Hepatocyte (in vitro differentiated cells): ENCODE measurements at regions not wholly inside any gene's neighbourhood (a gene's known extent, or its start where the extent isn't known, plus 50 kb on each side); places are given as distances from the start of the nearest gene placed in this dataset.
A peak's percentile ranks its signal among the peaks of the same experiment; 100 is the strongest.

Experiments
- DNase-seq: peaks from one replicate; pipeline ENCODE4 v3.0.0-alpha.2; 2016; ENCODE audit warnings: low spot score
- H2AFZ ChIP-seq: fragments of 200-600 bp; sonication (generic); 2 replicates; pipeline ENCODE4 v1.6.0; 2016; ENCODE audit warnings: antibody characterized with exemption, mild to moderate bottlenecking
- H3K27ac ChIP-seq: fragments of 200-600 bp; sonication (generic); 2 replicates; pipeline ENCODE4 v1.5.1; 2016; ENCODE audit warnings: mild to moderate bottlenecking
- H3K27me3 ChIP-seq: fragments of 200-600 bp; sonication (generic); 2 replicates; pipeline ENCODE4 v1.6.1; 2016
- H3K36me3 ChIP-seq: fragments of 200-600 bp; sonication (generic); replicated peaks from 2 replicates; pipeline ENCODE4 v1.5.1; 2016; ENCODE audit warnings: low read depth; ENCODE audit not compliant: insufficient read depth
- H3K4me1 ChIP-seq: fragments of 200-600 bp; sonication (generic); 2 replicates; pipeline ENCODE4 v1.5.1; 2016; ENCODE audit warnings: mild to moderate bottlenecking, moderate library complexity; ENCODE audit not compliant: insufficient read depth
- H3K4me2 ChIP-seq: fragments of 200-600 bp; sonication (generic); 2 replicates; pipeline ENCODE4 v1.6.0; 2016
- H3K4me3 ChIP-seq: fragments of 200-600 bp; sonication (generic); 2 replicates; pipeline ENCODE4 v1.5.1; 2016; ENCODE audit warnings: mild to moderate bottlenecking
- H3K79me2 ChIP-seq: fragments of 200-600 bp; sonication (generic); 2 replicates; pipeline ENCODE4 v1.6.0; 2017; ENCODE audit warnings: mild to moderate bottlenecking
- H3K9me2 ChIP-seq: fragments of 200-600 bp; sonication (generic); replicated peaks from 2 replicates; pipeline ENCODE4 v1.6.0; 2017; ENCODE audit warnings: mild to moderate bottlenecking; ENCODE audit not compliant: insufficient read depth
- H3K9me3 ChIP-seq: fragments of 200-600 bp; sonication (generic); 2 replicates; pipeline ENCODE4 v1.5.1; 2016; ENCODE audit warnings: low read depth, mild to moderate bottlenecking
- H4K20me1 ChIP-seq: fragments of 200-600 bp; sonication (generic); 2 replicates; pipeline ENCODE4 v1.6.0; 2016; ENCODE audit warnings: mild to moderate bottlenecking; ENCODE audit not compliant: insufficient read depth, poor library complexity, severe bottlenecking
- EZH2 ChIP-seq: fragments of 200-600 bp; sonication (generic); IDR thresholded peaks from 2 replicates; pipeline ENCODE4 v1.6.1; 2016; ENCODE audit warnings: antibody characterized with exemption, mild to moderate bottlenecking, borderline replicate concordance
- EZH2phosphoT487 ChIP-seq: fragments of 200-600 bp; sonication (generic); IDR thresholded peaks from one replicate; pipeline ENCODE4 v1.6.1; 2018; ENCODE audit warnings: antibody characterized with exemption, mild to moderate bottlenecking, low read depth, moderate library complexity; ENCODE audit not compliant: unreplicated experiment, severe bottlenecking
- WGBS: methylation state at CpG from one replicate; pipeline ENCODE4 v1.1.6; 2016; ENCODE audit warnings: low lambda C conversion rate; ENCODE audit errors: missing lambda C conversion rate; 5-methylcytosine and 5-hydroxymethylcytosine counted together
- TF ChIP-seq, protein P1 (sequence below): fragments of 200-600 bp; sonication (generic); IDR thresholded peaks from 2 replicates; pipeline ENCODE4 v1.5.1; 2016; ENCODE audit warnings: antibody characterized with exemption, mild to moderate bottlenecking; ENCODE audit not compliant: poor library complexity

DNA sequence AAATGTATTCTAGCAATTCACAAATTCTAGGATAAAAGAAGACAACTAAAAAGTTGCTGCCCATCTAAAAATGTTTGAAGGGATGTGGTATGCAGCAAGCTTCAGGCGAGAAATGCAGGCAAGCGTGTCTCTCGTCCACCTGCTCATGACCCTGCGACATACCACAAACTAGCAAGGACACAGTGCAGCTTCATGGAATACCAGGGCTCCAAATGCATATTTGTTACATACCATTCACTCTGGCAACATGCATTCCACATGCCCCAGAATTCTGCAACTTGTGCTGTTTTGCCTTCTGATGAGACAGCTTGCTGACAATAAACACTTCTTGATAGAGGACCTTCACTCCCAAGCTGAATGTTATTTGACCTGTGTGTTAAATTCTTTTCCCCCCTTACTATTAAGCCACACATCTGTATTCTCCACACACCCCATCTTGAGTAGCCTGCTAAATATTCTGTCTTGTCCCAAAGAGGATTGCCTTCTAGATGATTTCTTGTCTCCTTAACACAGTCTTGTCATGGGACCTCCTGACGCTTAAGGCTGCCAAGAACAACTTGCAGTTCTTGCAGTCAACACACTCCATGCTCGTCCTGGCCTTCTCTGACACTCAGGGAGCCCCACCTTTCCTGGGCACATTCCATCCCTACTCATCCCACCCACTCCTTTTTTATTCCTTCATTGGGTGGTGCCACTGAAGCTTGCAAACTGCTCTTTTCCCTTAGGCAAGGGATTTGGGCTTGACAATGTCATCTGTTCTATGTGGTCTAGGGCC lies 340.5 kb downstream of the PIK3R1 start:
- Histone ChIP-seq H3K79me2 (no peaks in the 10 kb centered on the region), H3K27me3 (no peaks in the 10 kb centered on the region), H3K4me3 (no peak overlapping the region), H4K20me1 (no peaks in the 10 kb centered on the region), H3K9me2 (no peaks in the 10 kb centered on the region), H3K36me3 (no peaks in the 10 kb centered on the region), H3K4me1 (peaks cover 6% of the 10 kb centered on the region), H2AFZ (no peak overlapping the region), H3K27ac (no peak overlapping the region), H3K4me2 (no peak overlapping the region), H3K9me3 (no peaks in the 10 kb centered on the region)
- TF ChIP-seq EZH2, result no peak
- no peak for TF ChIP-seq EZH2phosphoT487
- no peak for DNase-seq
- WGBS, result 85% methylated on average over 6 of the region's 6 CpGs

DNA sequence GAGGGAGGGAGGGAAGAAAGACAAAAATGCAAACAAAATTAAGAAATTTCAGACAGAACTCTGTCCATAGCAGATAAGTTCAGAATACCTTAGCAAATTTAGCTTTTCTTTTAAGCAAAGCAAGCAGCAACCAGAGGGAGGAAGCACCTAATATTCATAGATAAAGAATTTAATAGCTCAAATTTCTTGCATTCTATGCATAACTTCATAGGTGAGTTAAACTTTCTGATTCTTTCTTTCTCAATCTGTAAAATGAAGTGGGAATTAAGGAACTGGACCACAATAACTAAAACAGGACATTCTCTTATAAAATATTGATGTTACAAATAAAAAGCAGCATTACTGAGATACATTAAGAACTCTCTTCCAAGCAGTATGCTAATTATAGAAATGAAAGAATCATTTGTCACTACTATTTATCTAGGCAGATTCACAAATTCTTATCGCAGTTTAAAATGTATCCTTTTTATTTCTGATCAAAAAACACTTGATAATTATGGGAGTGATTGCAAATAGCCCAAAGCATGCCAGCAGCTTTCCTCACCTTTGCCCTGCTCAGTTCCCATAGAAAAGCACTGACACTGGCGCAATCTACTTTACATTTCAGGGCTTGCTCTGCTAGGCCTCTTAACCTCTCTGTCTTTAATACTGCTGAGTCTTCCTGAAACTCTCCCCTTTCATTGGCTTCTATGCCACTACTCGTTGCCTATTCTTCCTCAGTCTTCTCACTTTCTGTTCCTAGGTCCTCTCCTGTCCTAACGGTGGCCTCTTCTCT lies 341.8 kb downstream of the PIK3R1 start:
- no peak overlapping the region for H3K4me2 ChIP-seq

DNA sequence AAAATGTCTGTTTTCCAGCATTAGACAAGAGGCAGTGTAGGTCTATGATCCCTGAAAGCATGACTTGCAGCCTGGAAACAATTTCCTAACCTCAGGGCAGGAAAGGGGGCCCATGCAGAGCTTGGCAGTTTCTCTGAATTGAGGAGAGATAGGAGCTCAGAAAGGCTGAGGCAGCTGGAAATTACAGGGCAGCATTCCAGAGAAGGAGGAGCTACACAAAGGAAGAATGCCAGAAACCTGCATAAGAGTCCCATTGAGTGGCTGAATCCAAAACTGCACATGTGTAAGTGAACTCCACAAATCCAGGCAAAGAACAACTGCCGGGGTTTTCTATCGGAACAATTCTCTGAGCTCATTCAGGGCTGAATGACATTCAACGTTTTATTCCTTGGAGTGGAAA lies 346.8 kb downstream of the PIK3R1 start:
- TF ChIP-seq, protein P1, sequence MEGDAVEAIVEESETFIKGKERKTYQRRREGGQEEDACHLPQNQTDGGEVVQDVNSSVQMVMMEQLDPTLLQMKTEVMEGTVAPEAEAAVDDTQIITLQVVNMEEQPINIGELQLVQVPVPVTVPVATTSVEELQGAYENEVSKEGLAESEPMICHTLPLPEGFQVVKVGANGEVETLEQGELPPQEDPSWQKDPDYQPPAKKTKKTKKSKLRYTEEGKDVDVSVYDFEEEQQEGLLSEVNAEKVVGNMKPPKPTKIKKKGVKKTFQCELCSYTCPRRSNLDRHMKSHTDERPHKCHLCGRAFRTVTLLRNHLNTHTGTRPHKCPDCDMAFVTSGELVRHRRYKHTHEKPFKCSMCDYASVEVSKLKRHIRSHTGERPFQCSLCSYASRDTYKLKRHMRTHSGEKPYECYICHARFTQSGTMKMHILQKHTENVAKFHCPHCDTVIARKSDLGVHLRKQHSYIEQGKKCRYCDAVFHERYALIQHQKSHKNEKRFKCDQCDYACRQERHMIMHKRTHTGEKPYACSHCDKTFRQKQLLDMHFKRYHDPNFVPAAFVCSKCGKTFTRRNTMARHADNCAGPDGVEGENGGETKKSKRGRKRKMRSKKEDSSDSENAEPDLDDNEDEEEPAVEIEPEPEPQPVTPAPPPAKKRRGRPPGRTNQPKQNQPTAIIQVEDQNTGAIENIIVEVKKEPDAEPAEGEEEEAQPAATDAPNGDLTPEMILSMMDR, result peak; percentile 19
- TF ChIP-seq EZH2, result no peak
- Histone ChIP-seq H3K79me2 (no peaks in the 10 kb centered on the region), H3K9me2 (no peaks in the 10 kb centered on the region), H2AFZ (no peak overlapping the region), H3K27me3 (no peaks in the 10 kb centered on the region), H4K20me1 (no peaks in the 10 kb centered on the region), H3K27ac (peak overlapping the region; percentile 41), H3K4me1 (peaks cover 13% of the 10 kb centered on the region), H3K4me3 (no peak overlapping the region), H3K9me3 (no peaks in the 10 kb centered on the region), H3K4me2 (no peak overlapping the region), H3K36me3 (no peaks in the 10 kb centered on the region)
- 50% methylated on average over 3 of the region's 3 CpGs for WGBS
- DNase-seq, result peak; percentile 80

More for the DNA sequence above, 341.8 kb downstream of the PIK3R1 start:
- no peaks in the 10 kb centered on the region for H3K9me2 ChIP-seq
- TF ChIP-seq EZH2, result no peak
- TF ChIP-seq EZH2phosphoT487, result no peak
- TF ChIP-seq, protein P1, result no peak
- no peaks in the 10 kb centered on the region for H3K9me3 ChIP-seq
- H2AFZ ChIP-seq, result no peak overlapping the region
- 99% methylated on average over 4 of the region's 4 CpGs for WGBS
- no peaks in the 10 kb centered on the region for H4K20me1 ChIP-seq
- no peak for DNase-seq
- no peaks in the 10 kb centered on the region for H3K79me2 ChIP-seq
- no peaks in the 10 kb centered on the region for H3K36me3 ChIP-seq
- no peak overlapping the region for H3K27ac ChIP-seq
- H3K4me3 ChIP-seq, result no peak overlapping the region
- H3K27me3 ChIP-seq, result no peaks in the 10 kb centered on the region
- peaks cover 14% of the 10 kb centered on the region for H3K4me1 ChIP-seq

DNA sequence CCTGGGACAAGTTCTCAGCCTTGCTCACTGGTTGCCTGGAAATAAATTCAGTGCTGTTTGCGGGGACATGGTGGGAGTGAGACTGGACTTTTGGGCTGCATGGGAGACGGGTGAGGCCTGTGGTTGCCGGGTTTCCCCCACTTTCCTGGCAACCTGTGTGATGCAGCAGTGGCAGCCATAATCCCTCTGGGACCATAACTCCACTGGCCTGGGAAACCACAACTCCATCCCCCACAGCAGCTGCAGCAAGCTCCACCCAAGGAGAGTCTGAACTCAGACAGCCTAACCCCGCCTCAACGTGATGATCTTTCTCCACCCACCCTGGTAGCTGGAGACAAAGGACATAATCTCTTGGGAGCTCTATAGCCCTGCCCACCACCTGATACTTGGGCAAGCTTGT lies 349.9 kb downstream of the PIK3R1 start:
- DNase-seq, result no peak
- Histone ChIP-seq H2AFZ (no peak overlapping the region), H3K4me3 (no peak overlapping the region), H4K20me1 (no peaks in the 10 kb centered on the region), H3K9me2 (no peaks in the 10 kb centered on the region), H3K79me2 (no peaks in the 10 kb centered on the region), H3K27me3 (no peaks in the 10 kb centered on the region), H3K9me3 (no peaks in the 10 kb centered on the region), H3K4me2 (no peak overlapping the region), H3K4me1 (peaks cover 13% of the 10 kb centered on the region), H3K36me3 (no peaks in the 10 kb centered on the region), H3K27ac (no peak overlapping the region)
- TF ChIP-seq, protein P1, result no peak
- TF ChIP-seq EZH2, result no peak
- TF ChIP-seq EZH2phosphoT487, result no peak
- WGBS, result 90% methylated on average over 5 of the region's 5 CpGs
